Caco-2 (cell line): ENCODE measurements at regions not wholly inside any gene's neighbourhood (a gene's known extent, or its start where the extent isn't known, plus 50 kb on each side); places are given as distances from the start of the nearest gene placed in this dataset.
A peak's percentile ranks its signal among the peaks of the same experiment; 100 is the strongest.

Experiments used
- BruUV-seq: library from RNA; stranded (reverse); fragments of 400-500 nt; replicated peaks from 2 replicates; lab custom pipeline; 2021; lab: Mats Ljungman, UMichigan
- CTCF ChIA-PET: fragments of 300-600 bp; sonication (Branson Sonifier 250); formaldehyde crosslinking; loops from one replicate; lab custom pipeline; 2022; ENCODE audit warnings: antibody characterized with exemption; lab: Charles Lee
- POLR2A ChIA-PET: fragments of 300-600 bp; sonication (Branson Sonifier 250); formaldehyde crosslinking; loops from one replicate; lab custom pipeline; 2022; ENCODE audit warnings: antibody characterized with exemption; lab: Charles Lee
- DNase-seq, 2 experiments: peaks; one replicate each; pipeline versions ENCODE4 v3.0.0 to v3.0.0-alpha.2; 2020 to 2022
- H3K27me3 ChIP-seq: replicated peaks from 2 replicates; pipeline ENCODE4 v1.6.0; 2011; ENCODE audit warnings: low read length; ENCODE audit not compliant: control insufficient read depth, insufficient read depth
- H3K36me3 ChIP-seq: 2 replicates; pipeline ENCODE4 v1.5.1; 2011; ENCODE audit warnings: low read length; ENCODE audit not compliant: control insufficient read depth, insufficient read depth
- H3K4me1 ChIP-seq: fragments of 250-450 bp; sonication (Bioruptor Pico); 2 replicates; pipeline ENCODE4 v1.5.1; 2020; ENCODE audit warnings: mild to moderate bottlenecking
- H3K4me3 ChIP-seq: 2 replicates; pipeline ENCODE4 v1.5.1; 2011; ENCODE audit warnings: low read depth, mild to moderate bottlenecking, control low read depth, low read length
- H3K9me3 ChIP-seq: fragments of 250-450 bp; sonication (Bioruptor Pico); 2 replicates; pipeline ENCODE4 v1.5.1; 2020; ENCODE audit warnings: mild to moderate bottlenecking, moderate library complexity
- H3K27ac Mint-ChIP-seq: one replicate; pipeline ENCODE4 v1.8.0; 2022; ENCODE audit warnings: mixed read lengths; ENCODE audit not compliant: unreplicated experiment
- H3K27me3 Mint-ChIP-seq: one replicate; pipeline ENCODE4 v1.8.0; 2022; ENCODE audit warnings: mixed read lengths; ENCODE audit not compliant: insufficient read depth, unreplicated experiment
- H3K36me3 Mint-ChIP-seq: one replicate; pipeline ENCODE4 v1.8.0; 2022; ENCODE audit warnings: mild to moderate bottlenecking, mixed read lengths; ENCODE audit not compliant: insufficient read depth, unreplicated experiment
- H3K4me1 Mint-ChIP-seq: one replicate; pipeline ENCODE4 v1.8.0; 2022; ENCODE audit warnings: low read depth, mixed read lengths; ENCODE audit not compliant: unreplicated experiment
- H3K4me3 Mint-ChIP-seq: one replicate; pipeline ENCODE4 v1.8.0; 2022; ENCODE audit warnings: mild to moderate bottlenecking, moderate library complexity, mixed read lengths; ENCODE audit not compliant: unreplicated experiment
- H3K9me3 Mint-ChIP-seq: one replicate; pipeline ENCODE4 v1.8.0; 2022; ENCODE audit warnings: mixed read lengths; ENCODE audit not compliant: unreplicated experiment
- CTCF ChIP-seq, 2 experiments: fragments of 200-600 bp in 1 of 2; IDR thresholded peaks; 1 replicate in 1 of 2; 2 replicates in 1 of 2; pipeline versions ENCODE4 v1.5.1 to v1.8.0; 2011 to 2022; ENCODE audit warnings: antibody characterized with exemption in 1 of 2, control low read depth in 1 of 2, inconsistent platforms in 1 of 2, low read depth in 1 of 2, low read length in 1 of 2, mild to moderate bottlenecking in 1 of 2, moderate library complexity in 1 of 2; ENCODE audit not compliant: insufficient read depth in 1 of 2, severe bottlenecking in 1 of 2, unreplicated experiment in 1 of 2
- intact Hi-C: fragments of 100-400 bp; cut with micrococcal nuclease; formaldehyde crosslinking; loops from one replicate; pipeline ENCODE4 v1.10.0; 2022; ENCODE audit not compliant: unreplicated experiment

GRCh38 chr5:13567819-13568218, 376.7 kb downstream of the DNAH5 start:
- peaks cover 63% of the 10 kb centered on the region for H3K9me3 Mint-ChIP-seq
- no TSS peak for BruUV-seq
- peak overlapping the region; percentile 77 for H3K27ac Mint-ChIP-seq
- intact Hi-C loops, result loop anchor here (1.0 to 2.0 kb wide), 4 partner anchors 23 to 67 kb away; no protein-coding TSS in a partner anchor
- Histone ChIP-seq H3K4me1 (peaks cover 27% of the 10 kb centered on the region), H3K36me3 (no peaks in the 10 kb centered on the region), H3K27me3 (no peaks in the 10 kb centered on the region), H3K9me3 (no peaks in the 10 kb centered on the region), H3K4me3 (no peak overlapping the region)
- no peak for TF ChIP-seq CTCF (IDR thresholded peaks at IDR 0.05; ENCODE audit: insufficient read depth in 1 of 2, low read depth in 1 of 2, low read length in 1 of 2, severe bottlenecking in 1 of 2, unreplicated experiment in 1 of 2)
- CTCF ChIA-PET, result no interaction called here
- H3K27me3 Mint-ChIP-seq, result no peaks in the 10 kb centered on the region
- H3K4me1 Mint-ChIP-seq, result peaks cover 16% of the 10 kb centered on the region
- POLR2A ChIA-PET, result no interaction called here
- no peaks in the 10 kb centered on the region for H3K36me3 Mint-ChIP-seq
- DNase-seq, result peak; percentile 42 to 65
- H3K4me3 Mint-ChIP-seq, result no peak overlapping the region

- H3K27me3 Mint-ChIP-seq, result no peaks in the 10 kb centered on the region
- Histone ChIP-seq H3K36me3 (no peaks in the 10 kb centered on the region), H3K4me1 (peaks cover 27% of the 10 kb centered on the region), H3K4me3 (no peak overlapping the region), H3K27me3 (no peaks in the 10 kb centered on the region), H3K9me3 (no peaks in the 10 kb centered on the region; the same call in 1 of the 2 replicates)
- BruUV-seq, result no TSS peak
- CTCF ChIA-PET, result interaction anchor here (0.6 kb wide), 1 partner anchor 93 kb away, joined by 4 read pairs; no protein-coding TSS in a partner anchor
- H3K9me3 Mint-ChIP-seq, result peaks cover 65% of the 10 kb centered on the region
- H3K27ac Mint-ChIP-seq, result peak overlapping the region; percentile 77
- intact Hi-C loops, result loop anchor here (1.0 to 2.0 kb wide), 4 partner anchors 24 to 68 kb away; no protein-coding TSS in a partner anchor
- H3K36me3 Mint-ChIP-seq, result no peaks in the 10 kb centered on the region
- TF ChIP-seq CTCF (IDR thresholded peaks at IDR 0.05; ENCODE audit: insufficient read depth in 1 of 2, low read depth in 1 of 2, low read length in 1 of 2, severe bottlenecking in 1 of 2, unreplicated experiment in 1 of 2), result no peak
- no peak overlapping the region for H3K4me3 Mint-ChIP-seq
- POLR2A ChIA-PET, result no interaction called here
- H3K4me1 Mint-ChIP-seq, result peaks cover 16% of the 10 kb centered on the region
- peak; percentile 71 for DNase-seq
Measured at GRCh38 chr5:13566871-13567339, 377.6 kb downstream of the DNAH5 start.

- no peaks in the 10 kb centered on the region; the same call in 1 of the 2 replicates for H3K9me3 ChIP-seq
- Mint-ChIP-seq H3K27me3 (peaks cover 4% of the 10 kb centered on the region), H3K4me3 (no peak overlapping the region), H3K27ac (no peak overlapping the region), H3K4me1 (no peaks in the 10 kb centered on the region), H3K36me3 (no peaks in the 10 kb centered on the region), H3K9me3 (peaks cover 29% of the 10 kb centered on the region)
- DNase-seq, result no peak
- ChIA-PET CTCF (no interaction called here), POLR2A (no interaction called here)
- no peaks in the 10 kb centered on the region for H3K27me3 ChIP-seq
- H3K36me3 ChIP-seq, result no peaks in the 10 kb centered on the region
- BruUV-seq, result no TSS peak
- intact Hi-C loops, result no loop called here
- H3K4me1 ChIP-seq, result no peaks in the 10 kb centered on the region
- H3K4me3 ChIP-seq, result no peak overlapping the region
- TF ChIP-seq CTCF (IDR thresholded peaks at IDR 0.05; ENCODE audit: insufficient read depth in 1 of 2, low read depth in 1 of 2, low read length in 1 of 2, severe bottlenecking in 1 of 2, unreplicated experiment in 1 of 2), result no peak
Measured at GRCh38 chr5:13558408-13558807, 386.1 kb downstream of the DNAH5 start.
